PC-9 (cell line): ENCODE measurements at regions not wholly inside any gene's neighbourhood (a gene's known extent, or its start where the extent isn't known, plus 50 kb on each side); places are given as distances from the start of the nearest gene placed in this dataset.

Source experiments
- BruUV-seq: library from RNA; stranded (reverse); fragments of 400-500 nt; replicated peaks from 2 replicates; lab custom pipeline; 2021; lab: Mats Ljungman, UMichigan
- CTCF ChIA-PET: fragments of 300-600 bp; sonication (Branson Sonifier 250); formaldehyde crosslinking; loops from one replicate; lab custom pipeline; 2022; ENCODE audit warnings: antibody characterized with exemption; lab: Charles Lee
- POLR2A ChIA-PET: fragments of 300-600 bp; sonication (Branson Sonifier 250); formaldehyde crosslinking; loops from one replicate; lab custom pipeline; 2022; ENCODE audit warnings: antibody characterized with exemption; ENCODE audit not compliant: unreplicated experiment; lab: Charles Lee
- DNase-seq, 2 experiments: peaks; one replicate each; pipeline versions ENCODE4 v3.0.0 to v3.0.0-alpha.2; 2015 to 2022; ENCODE audit warnings: mixed read lengths in 1 of 2
- H2AFZ ChIP-seq: fragments of 200-600 bp; sonication (generic); 2 replicates; pipeline ENCODE4 v1.8.1; 2017; ENCODE audit warnings: antibody characterized with exemption
- H3F3A ChIP-seq: fragments of 200-600 bp; sonication (generic); 2 replicates; pipeline ENCODE4 v1.8.1; 2017; ENCODE audit warnings: antibody characterized with exemption, mild to moderate bottlenecking, low read depth; ENCODE audit not compliant: insufficient read depth
- H3K27ac ChIP-seq: fragments of 200-600 bp; sonication (generic); 2 replicates; pipeline ENCODE4 v1.6.1; 2016; ENCODE audit warnings: mixed run types
- H3K27me3 ChIP-seq: fragments of 200-600 bp; sonication (generic); 2 replicates; pipeline ENCODE4 v1.6.1; 2016; ENCODE audit warnings: low read depth, mixed run types; ENCODE audit not compliant: insufficient read depth
- H3K36me3 ChIP-seq: fragments of 200-600 bp; sonication (generic); 2 replicates; pipeline ENCODE4 v1.6.1; 2016; ENCODE audit warnings: low read depth, mixed run types
- H3K4me1 ChIP-seq: fragments of 200-600 bp; sonication (generic); replicated peaks from 2 replicates; pipeline ENCODE4 v1.6.1; 2016; ENCODE audit warnings: mixed run types; ENCODE audit not compliant: insufficient read depth
- H3K4me2 ChIP-seq: fragments of 200-600 bp; sonication (generic); 2 replicates; pipeline ENCODE4 v1.6.1; 2017; ENCODE audit warnings: mixed run types
- H3K4me3 ChIP-seq: fragments of 200-600 bp; sonication (generic); 2 replicates; pipeline ENCODE4 v1.6.1; 2016; ENCODE audit warnings: mixed run types
- H3K79me2 ChIP-seq: fragments of 200-600 bp; sonication (generic); 2 replicates; pipeline ENCODE4 v1.6.1; 2017; ENCODE audit warnings: low read depth, mixed run types
- H3K9me2 ChIP-seq: fragments of 200-600 bp; sonication (generic); 2 replicates; pipeline ENCODE4 v1.8.1; 2017; ENCODE audit warnings: mild to moderate bottlenecking; ENCODE audit not compliant: insufficient read depth
- H3K9me3 ChIP-seq: fragments of 200-600 bp; sonication (generic); 2 replicates; pipeline ENCODE4 v1.8.1; 2016; ENCODE audit warnings: low read depth; ENCODE audit not compliant: insufficient read depth
- H4K20me1 ChIP-seq: fragments of 200-600 bp; sonication (generic); 2 replicates; pipeline ENCODE4 v1.8.1; 2017; ENCODE audit not compliant: insufficient read depth
- EZH2 ChIP-seq: fragments of 200-600 bp; sonication (generic); IDR thresholded peaks from 2 replicates; pipeline ENCODE4 v1.8.0; 2017; ENCODE audit warnings: antibody characterized with exemption, low read depth
- intact Hi-C: fragments of 100-400 bp; cut with micrococcal nuclease; formaldehyde crosslinking; loops from one replicate; pipeline ENCODE4 v1.10.0; 2022; ENCODE audit not compliant: unreplicated experiment
- TF ChIP-seq, protein P1 (sequence below): fragments of 200-600 bp; sonication (generic); conservative IDR thresholded peaks from 2 replicates; pipeline ENCODE4 v1.6.1; 2017; ENCODE audit warnings: mixed run types, antibody characterized with exemption, mild to moderate bottlenecking, moderate library complexity

- H2AFZ ChIP-seq, result no peak overlapping the region
- no peak overlapping the region for H3K27ac ChIP-seq
- ChIA-PET POLR2A (no interaction called here), CTCF (no interaction called here)
- no peaks in the 10 kb centered on the region for H3K36me3 ChIP-seq
- DNase-seq, result no peak
- peaks cover 20% of the 10 kb centered on the region for H3K27me3 ChIP-seq
- H3K4me1 ChIP-seq, result no peaks in the 10 kb centered on the region
- H3K4me3 ChIP-seq, result no peak overlapping the region
- H3K79me2 ChIP-seq, result no peaks in the 10 kb centered on the region
- H3K9me3 ChIP-seq, result peaks cover 3% of the 10 kb centered on the region; the same call in 1 of the 2 replicates
- H3K9me2 ChIP-seq, result no peaks in the 10 kb centered on the region
- no peak overlapping the region for H3K4me2 ChIP-seq
- intact Hi-C loops, result no loop called here
- H3F3A ChIP-seq, result no peaks in the 10 kb centered on the region
- BruUV-seq, result no TSS peak
- H4K20me1 ChIP-seq, result no peaks in the 10 kb centered on the region
- no peak for TF ChIP-seq EZH2
- TF ChIP-seq, protein P1, sequence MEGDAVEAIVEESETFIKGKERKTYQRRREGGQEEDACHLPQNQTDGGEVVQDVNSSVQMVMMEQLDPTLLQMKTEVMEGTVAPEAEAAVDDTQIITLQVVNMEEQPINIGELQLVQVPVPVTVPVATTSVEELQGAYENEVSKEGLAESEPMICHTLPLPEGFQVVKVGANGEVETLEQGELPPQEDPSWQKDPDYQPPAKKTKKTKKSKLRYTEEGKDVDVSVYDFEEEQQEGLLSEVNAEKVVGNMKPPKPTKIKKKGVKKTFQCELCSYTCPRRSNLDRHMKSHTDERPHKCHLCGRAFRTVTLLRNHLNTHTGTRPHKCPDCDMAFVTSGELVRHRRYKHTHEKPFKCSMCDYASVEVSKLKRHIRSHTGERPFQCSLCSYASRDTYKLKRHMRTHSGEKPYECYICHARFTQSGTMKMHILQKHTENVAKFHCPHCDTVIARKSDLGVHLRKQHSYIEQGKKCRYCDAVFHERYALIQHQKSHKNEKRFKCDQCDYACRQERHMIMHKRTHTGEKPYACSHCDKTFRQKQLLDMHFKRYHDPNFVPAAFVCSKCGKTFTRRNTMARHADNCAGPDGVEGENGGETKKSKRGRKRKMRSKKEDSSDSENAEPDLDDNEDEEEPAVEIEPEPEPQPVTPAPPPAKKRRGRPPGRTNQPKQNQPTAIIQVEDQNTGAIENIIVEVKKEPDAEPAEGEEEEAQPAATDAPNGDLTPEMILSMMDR, result no peak
Observed at GRCh38 chr12:13770576-13770975, 210.8 kb downstream of the GRIN2B start.

- ChIA-PET POLR2A (no interaction called here), CTCF (no interaction called here)
- no peak overlapping the region for H3K4me2 ChIP-seq
- peaks cover 24% of the 10 kb centered on the region for H3K27me3 ChIP-seq
- no TSS peak for BruUV-seq
- no peak overlapping the region for H3K27ac ChIP-seq
- no peaks in the 10 kb centered on the region for H4K20me1 ChIP-seq
- H3K9me3 ChIP-seq, result peaks cover 3% of the 10 kb centered on the region; the same call in 1 of the 2 replicates
- H3K4me3 ChIP-seq, result no peak overlapping the region
- no peaks in the 10 kb centered on the region for H3K4me1 ChIP-seq
- intact Hi-C loops, result no loop called here
- H3F3A ChIP-seq, result no peaks in the 10 kb centered on the region
- no peak overlapping the region for H2AFZ ChIP-seq
- no peak for DNase-seq
- no peaks in the 10 kb centered on the region for H3K9me2 ChIP-seq
- no peaks in the 10 kb centered on the region for H3K79me2 ChIP-seq
- no peaks in the 10 kb centered on the region for H3K36me3 ChIP-seq
- TF ChIP-seq, protein P1, result no peak
- no peak for TF ChIP-seq EZH2
Observed at GRCh38 chr12:13769966-13770365, 211.4 kb downstream of the GRIN2B start.

DNA sequence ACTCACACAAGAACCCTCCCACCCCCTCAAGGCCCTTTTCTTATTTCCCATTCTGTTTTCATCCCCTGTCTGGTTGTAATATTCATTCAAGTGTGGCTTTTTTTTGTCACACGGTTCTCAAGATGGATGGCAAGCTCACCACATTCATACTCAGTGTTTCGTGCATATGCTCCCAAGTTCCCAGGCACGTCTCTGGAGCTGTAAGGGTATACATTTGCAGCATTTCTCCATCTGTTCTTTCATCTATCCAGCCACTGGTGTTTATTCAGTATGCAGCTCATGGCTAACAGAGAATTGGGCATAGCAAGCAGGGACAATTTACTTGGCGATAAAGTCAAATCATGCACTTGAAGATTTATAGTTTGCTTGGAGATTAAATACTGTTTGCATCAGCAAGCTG is 212.1 kb downstream of the GRIN2B start:
- intact Hi-C loops, result no loop called here
- H3K4me2 ChIP-seq, result no peak overlapping the region
- no peak for TF ChIP-seq EZH2
- TF ChIP-seq, protein P1, result no peak
- H2AFZ ChIP-seq, result no peak overlapping the region
- CTCF ChIA-PET, result no interaction called here
- H3K27me3 ChIP-seq, result peaks cover 30% of the 10 kb centered on the region
- H3K4me3 ChIP-seq, result no peak overlapping the region
- POLR2A ChIA-PET, result no interaction called here
- H3F3A ChIP-seq, result no peaks in the 10 kb centered on the region
- H3K79me2 ChIP-seq, result no peaks in the 10 kb centered on the region
- peaks cover 3% of the 10 kb centered on the region; the same call in 1 of the 2 replicates for H3K9me3 ChIP-seq
- H3K4me1 ChIP-seq, result no peaks in the 10 kb centered on the region
- H3K9me2 ChIP-seq, result no peaks in the 10 kb centered on the region
- no peak overlapping the region for H3K27ac ChIP-seq
- DNase-seq, result no peak
- no peaks in the 10 kb centered on the region for H4K20me1 ChIP-seq
- no peaks in the 10 kb centered on the region for H3K36me3 ChIP-seq
- no TSS peak for BruUV-seq
